Esophagus muscularis mucosa (tissue), 4 donors: ENCODE measurements at regions not wholly inside any gene's neighbourhood (a gene's known extent, or its start where the extent isn't known, plus 50 kb on each side); places are given as distances from the start of the nearest gene placed in this dataset.
"Not testable (repeated sequence)": the region's sequence is repeated elsewhere in the genome, so short reads cannot be mapped to it uniquely, and the experiment has no call there.

Experiments used
- DNase-seq: peaks from one replicate; pipeline ENCODE4 v3.0.0-alpha.2; 2017; ENCODE audit errors: extremely low spot score
- H3K27ac ChIP-seq, 4 donors: fragments of 200-600 bp; sonication (generic); replicated peaks in 1 of 4; 1 replicate in 3 of 4; 2 replicates in 1 of 4; pipeline ENCODE4 v1.5.1; 2016 to 2019; ENCODE audit warnings: mild to moderate bottlenecking in 1 of 4
- H3K27me3 ChIP-seq, 4 donors: fragments of 200-600 bp; sonication (generic); one replicate each; pipeline versions ENCODE4 v1.5.1 to v1.6.0; 2016 to 2019
- H3K36me3 ChIP-seq, 4 donors: fragments of 200-600 bp; sonication (generic); one replicate each; pipeline ENCODE4 v1.5.1; 2016 to 2019
- H3K4me1 ChIP-seq, 4 donors: fragments of 200-600 bp; sonication (generic); one replicate each; pipeline ENCODE4 v1.5.1; 2016 to 2019
- H3K4me3 ChIP-seq, 4 donors: fragments of 200-600 bp; sonication (generic); 1 replicate in 2 of 4; 2 replicates in 2 of 4; pipeline ENCODE4 v1.5.1; 2016 to 2019; ENCODE audit warnings: mild to moderate bottlenecking in 4 of 4, moderate library complexity in 1 of 4
- H3K9me3 ChIP-seq, 4 donors: fragments of 200-600 bp; sonication (generic); 1 replicate in 3 of 4; 2 replicates in 1 of 4; pipeline ENCODE4 v1.5.1; 2016 to 2019
- EP300 ChIP-seq: sonication (generic); formaldehyde crosslinking; IDR thresholded peaks from one replicate; pipeline ENCODE4 v1.6.1; 2017; ENCODE audit warnings: antibody characterized with exemption
- POLR2A ChIP-seq: fragments of 450-650 bp; IDR thresholded peaks from one replicate; pipeline ENCODE4 v1.6.1; 2017; ENCODE audit warnings: antibody characterized with exemption, moderate library complexity, mild to moderate bottlenecking, low read depth
- POLR2AphosphoS5 ChIP-seq, 2 donors: sonication (generic); formaldehyde crosslinking; IDR thresholded peaks; one replicate each; pipeline ENCODE4 v1.6.1; 2017; ENCODE audit warnings: antibody characterized with exemption in 2 of 2
- WGBS: methylation state at CpG from one replicate; pipeline ENCODE4 v1.1.5; 2018; 5-methylcytosine and 5-hydroxymethylcytosine counted together
- intact Hi-C: fragments of 100-400 bp; cut with DNase I; formaldehyde crosslinking; loops from one replicate; pipeline ENCODE4 v1.15.1; 2023
- TF ChIP-seq, protein P1 (sequence below), 3 experiments: fragments of 200-600 bp in 2 of 3; fragments of 450-650 bp in 1 of 3; sonication (generic) in 2 of 3; IDR thresholded peaks; one replicate each; pipeline ENCODE4 v1.5.1; 2017 to 2019; ENCODE audit warnings: antibody characterized with exemption in 3 of 3, mild to moderate bottlenecking in 2 of 3, moderate library complexity in 1 of 3

DNA sequence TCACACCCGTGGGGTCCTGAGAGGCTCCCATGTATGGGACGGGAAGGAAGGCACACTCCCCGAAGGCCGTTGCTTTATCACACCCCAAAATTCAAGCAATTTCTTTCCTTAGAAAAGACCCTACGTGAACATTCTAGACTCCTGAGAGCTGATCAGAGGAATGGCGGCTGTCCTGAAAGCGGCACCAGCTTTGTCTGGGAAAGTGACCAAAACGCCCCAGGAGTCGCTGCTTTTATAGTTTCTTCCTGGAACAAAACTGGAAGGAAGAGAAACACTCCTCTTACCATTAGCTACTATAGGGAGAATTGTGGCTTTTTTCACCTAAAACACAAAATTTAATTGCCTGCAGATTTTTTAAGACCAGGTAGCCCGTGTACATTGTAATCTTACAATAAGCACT lies 261.8 kb upstream of the RNF32 start:
- Histone ChIP-seq H3K4me1 (no peaks in the 10 kb centered on the region), H3K4me3 (no peak overlapping the region), H3K36me3 (no peaks in the 10 kb centered on the region), H3K9me3 (no peaks in the 10 kb centered on the region), H3K27ac (no peak overlapping the region), H3K27me3 (peaks cover 0 to 33% (median 0%) of the 10 kb centered on the region in 4 donors)
- WGBS: 79% methylated on average over 10 of the region's 10 CpGs
- DNase-seq: no peak
- intact Hi-C loops: no loop called here
- no peak for TF ChIP-seq POLR2A
- TF ChIP-seq, protein P1, sequence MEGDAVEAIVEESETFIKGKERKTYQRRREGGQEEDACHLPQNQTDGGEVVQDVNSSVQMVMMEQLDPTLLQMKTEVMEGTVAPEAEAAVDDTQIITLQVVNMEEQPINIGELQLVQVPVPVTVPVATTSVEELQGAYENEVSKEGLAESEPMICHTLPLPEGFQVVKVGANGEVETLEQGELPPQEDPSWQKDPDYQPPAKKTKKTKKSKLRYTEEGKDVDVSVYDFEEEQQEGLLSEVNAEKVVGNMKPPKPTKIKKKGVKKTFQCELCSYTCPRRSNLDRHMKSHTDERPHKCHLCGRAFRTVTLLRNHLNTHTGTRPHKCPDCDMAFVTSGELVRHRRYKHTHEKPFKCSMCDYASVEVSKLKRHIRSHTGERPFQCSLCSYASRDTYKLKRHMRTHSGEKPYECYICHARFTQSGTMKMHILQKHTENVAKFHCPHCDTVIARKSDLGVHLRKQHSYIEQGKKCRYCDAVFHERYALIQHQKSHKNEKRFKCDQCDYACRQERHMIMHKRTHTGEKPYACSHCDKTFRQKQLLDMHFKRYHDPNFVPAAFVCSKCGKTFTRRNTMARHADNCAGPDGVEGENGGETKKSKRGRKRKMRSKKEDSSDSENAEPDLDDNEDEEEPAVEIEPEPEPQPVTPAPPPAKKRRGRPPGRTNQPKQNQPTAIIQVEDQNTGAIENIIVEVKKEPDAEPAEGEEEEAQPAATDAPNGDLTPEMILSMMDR (IDR thresholded peaks at IDR 0.05): no peak
- no peak for TF ChIP-seq POLR2AphosphoS5 (IDR thresholded peaks at IDR 0.05)
- TF ChIP-seq EP300: no peak

- intact Hi-C loops: no loop called here
- no peak overlapping the region for H3K4me3 ChIP-seq
- 61% methylated on average over 7 of the region's 7 CpGs for WGBS
- DNase-seq: no peak
- H3K27ac ChIP-seq: no peak overlapping the region
- TF ChIP-seq POLR2A (no peak), POLR2AphosphoS5 (IDR thresholded peaks at IDR 0.05) (no peak), EP300 (no peak)
- TF ChIP-seq, protein P1 (IDR thresholded peaks at IDR 0.05): no peak
- peaks cover 0 to 18% (median 0%) of the 10 kb centered on the region in 4 donors for H3K27me3 ChIP-seq
- no peaks in the 10 kb centered on the region for H3K36me3 ChIP-seq
- H3K9me3 ChIP-seq: peaks cover 0 to 5% (median 3%) of the 10 kb centered on the region in 4 donors
- H3K4me1 ChIP-seq: no peaks in the 10 kb centered on the region
Measured at GRCh38 chr7:156376317-156376716, 264.3 kb upstream of the RNF32 start.

GRCh38 chr7:156374335-156374734 lies 266.2 kb upstream of the RNF32 start:
- TF ChIP-seq, protein P1 (IDR thresholded peaks at IDR 0.05): no peak
- TF ChIP-seq POLR2AphosphoS5 (IDR thresholded peaks at IDR 0.05) (no peak), EP300 (no peak), POLR2A (no peak)
- WGBS: 88% methylated on average over 4 of the region's 4 CpGs
- H3K4me1 ChIP-seq: no peaks in the 10 kb centered on the region
- no peak overlapping the region for H3K27ac ChIP-seq
- intact Hi-C loops: no loop called here
- H3K36me3 ChIP-seq: no peaks in the 10 kb centered on the region
- H3K4me3 ChIP-seq: no peak overlapping the region
- no peak for DNase-seq
- H3K9me3 ChIP-seq: peaks cover 0 to 15% (median 6%) of the 10 kb centered on the region in 4 donors
- H3K27me3 ChIP-seq: peaks cover 0 to 12% (median 0%) of the 10 kb centered on the region in 4 donors

- 77% methylated on average over 6 of the region's 6 CpGs for WGBS
- intact Hi-C loops, H3K4me1 ChIP-seq, H3K27me3 ChIP-seq, H3K36me3 ChIP-seq, H3K4me3 ChIP-seq, DNase-seq, H3K27ac ChIP-seq: not testable (repeated sequence)
- peaks cover 0 to 19% (median 6%) of the 10 kb centered on the region in 4 donors for H3K9me3 ChIP-seq
Measured at GRCh38 chr7:156369929-156370328, 270.6 kb upstream of the RNF32 start.

GRCh38 chr7:156368053-156368843 lies 272.3 kb upstream of the RNF32 start:
- Histone ChIP-seq H3K4me1 (no peaks in the 10 kb centered on the region), H3K36me3 (no peaks in the 10 kb centered on the region), H3K4me3 (no peak overlapping the region), H3K27ac (no peak overlapping the region), H3K27me3 (no peaks in the 10 kb centered on the region), H3K9me3 (peaks cover 0 to 19% (median 6%) of the 10 kb centered on the region in 4 donors)
- 86% methylated on average over 12 of the region's 12 CpGs for WGBS
- TF ChIP-seq POLR2AphosphoS5 (IDR thresholded peaks at IDR 0.05) (no peak), POLR2A (no peak), EP300 (no peak)
- TF ChIP-seq, protein P1 (IDR thresholded peaks at IDR 0.05): no peak
- no peak for DNase-seq
- intact Hi-C loops: no loop called here
